Activated T-cell treated with anti-CD3 and anti-CD28 coated beads, Interleukin-2, amount 50 U/mL, for 4 hours (primary cell): ENCODE measurements at regions not wholly inside any gene's neighbourhood (a gene's known extent, or its start where the extent isn't known, plus 50 kb on each side); places are given as distances from the start of the nearest gene placed in this dataset.

ENCODE experiments used
- ATAC-seq, 2 donors: fragments of 200-7000 bp; cut with Tn5 transposase; one replicate each; pipeline ENCODE4 v1.10.0; 2021
- DNase-seq: peaks from one replicate; pipeline ENCODE4 v3.0.0-alpha.2; 2020
- H3K27me3 Mint-ChIP-seq: one replicate; pipeline ENCODE4 v1.8.0; 2021; ENCODE audit warnings: low read depth, mixed read lengths
- H3K36me3 Mint-ChIP-seq: one replicate; pipeline ENCODE4 v1.8.0; 2022; ENCODE audit warnings: mixed read lengths; ENCODE audit not compliant: insufficient read depth
- H3K4me1 Mint-ChIP-seq: one replicate; pipeline ENCODE4 v1.8.0; 2021; ENCODE audit warnings: low read depth, mixed read lengths
- H3K4me3 Mint-ChIP-seq: one replicate; pipeline ENCODE4 v1.8.0; 2021; ENCODE audit warnings: mild to moderate bottlenecking, moderate library complexity, mixed read lengths
- H3K9me3 Mint-ChIP-seq: one replicate; pipeline ENCODE4 v1.8.0; 2021; ENCODE audit warnings: mixed read lengths

- Mint-ChIP-seq H3K27me3 (peaks cover 19% of the 10 kb centered on the region), H3K4me1 (no peaks in the 10 kb centered on the region), H3K9me3 (no peaks in the 10 kb centered on the region), H3K4me3 (no peak overlapping the region), H3K36me3 (no peaks in the 10 kb centered on the region)
- ATAC-seq (no peak), DNase-seq (no peak)
These were observed 117.3 kb downstream of the RPL22L1 start for GRCh38 chr3:170752571-170753155.

- H3K4me3 Mint-ChIP-seq, result no peak overlapping the region
- H3K9me3 Mint-ChIP-seq, result no peaks in the 10 kb centered on the region
- ATAC-seq (no peak), DNase-seq (no peak)
- no peaks in the 10 kb centered on the region for H3K4me1 Mint-ChIP-seq
- no peaks in the 10 kb centered on the region for H3K36me3 Mint-ChIP-seq
- H3K27me3 Mint-ChIP-seq, result peaks cover 19% of the 10 kb centered on the region
These were observed 118.1 kb downstream of the RPL22L1 start for GRCh38 chr3:170751899-170752293.

- no peak overlapping the region for H3K4me3 Mint-ChIP-seq
- H3K36me3 Mint-ChIP-seq, result no peaks in the 10 kb centered on the region
- H3K27me3 Mint-ChIP-seq, result peaks cover 19% of the 10 kb centered on the region
- DNase-seq (no peak), ATAC-seq (no peak)
- no peaks in the 10 kb centered on the region for H3K4me1 Mint-ChIP-seq
- no peaks in the 10 kb centered on the region for H3K9me3 Mint-ChIP-seq
These were observed 118.7 kb downstream of the RPL22L1 start for GRCh38 chr3:170751083-170751898.

- peaks cover 17% of the 10 kb centered on the region for H3K27me3 Mint-ChIP-seq
- no peak overlapping the region for H3K4me3 Mint-ChIP-seq
- DNase-seq, result no peak
- ATAC-seq, result no peak
- H3K4me1 Mint-ChIP-seq, result no peaks in the 10 kb centered on the region
- no peaks in the 10 kb centered on the region for H3K36me3 Mint-ChIP-seq
- no peaks in the 10 kb centered on the region for H3K9me3 Mint-ChIP-seq
These were observed 119.5 kb downstream of the RPL22L1 start for GRCh38 chr3:170750478-170750830.

- Mint-ChIP-seq H3K4me1 (no peaks in the 10 kb centered on the region), H3K27me3 (peaks cover 16% of the 10 kb centered on the region), H3K36me3 (no peaks in the 10 kb centered on the region), H3K4me3 (no peak overlapping the region), H3K9me3 (no peaks in the 10 kb centered on the region)
- no peak for DNase-seq
- ATAC-seq, result no peak
These were observed 120.1 kb downstream of the RPL22L1 start for GRCh38 chr3:170749765-170750477.

- no peaks in the 10 kb centered on the region for H3K4me1 Mint-ChIP-seq
- no peak overlapping the region for H3K4me3 Mint-ChIP-seq
- ATAC-seq, result no peak
- H3K9me3 Mint-ChIP-seq, result no peaks in the 10 kb centered on the region
- peaks cover 12% of the 10 kb centered on the region for H3K27me3 Mint-ChIP-seq
- no peaks in the 10 kb centered on the region for H3K36me3 Mint-ChIP-seq
- DNase-seq, result no peak
These were observed 120.8 kb downstream of the RPL22L1 start for GRCh38 chr3:170749185-170749584.

GRCh38 chr3:170746175-170746942, 123.6 kb downstream of the RPL22L1 start:
- no peaks in the 10 kb centered on the region for H3K36me3 Mint-ChIP-seq
- ATAC-seq, result no peak
- no peaks in the 10 kb centered on the region for H3K9me3 Mint-ChIP-seq
- H3K4me3 Mint-ChIP-seq, result no peak overlapping the region
- H3K4me1 Mint-ChIP-seq, result no peaks in the 10 kb centered on the region
- no peak for DNase-seq
- peaks cover 6% of the 10 kb centered on the region for H3K27me3 Mint-ChIP-seq

GRCh38 chr3:170745211-170745718, 124.7 kb downstream of the RPL22L1 start:
- Mint-ChIP-seq H3K4me1 (no peaks in the 10 kb centered on the region), H3K4me3 (no peak overlapping the region), H3K36me3 (no peaks in the 10 kb centered on the region), H3K9me3 (no peaks in the 10 kb centered on the region), H3K27me3 (peaks cover 9% of the 10 kb centered on the region)
- ATAC-seq (no peak), DNase-seq (no peak)

GRCh38 chr3:170741756-170742529, 128.1 kb downstream of the RPL22L1 start:
- ATAC-seq, result no peak
- no peaks in the 10 kb centered on the region for H3K9me3 Mint-ChIP-seq
- no peaks in the 10 kb centered on the region for H3K4me1 Mint-ChIP-seq
- H3K36me3 Mint-ChIP-seq, result no peaks in the 10 kb centered on the region
- DNase-seq, result no peak
- no peak overlapping the region for H3K4me3 Mint-ChIP-seq
- H3K27me3 Mint-ChIP-seq, result peaks cover 4% of the 10 kb centered on the region

GRCh38 chr3:170740726-170741591, 129.0 kb downstream of the RPL22L1 start:
- Mint-ChIP-seq H3K36me3 (no peaks in the 10 kb centered on the region), H3K4me1 (no peaks in the 10 kb centered on the region), H3K4me3 (no peak overlapping the region), H3K27me3 (peaks cover 4% of the 10 kb centered on the region), H3K9me3 (no peaks in the 10 kb centered on the region)
- ATAC-seq (no peak), DNase-seq (no peak)

- no peak for ATAC-seq
- Mint-ChIP-seq H3K27me3 (peaks cover 4% of the 10 kb centered on the region), H3K4me1 (no peaks in the 10 kb centered on the region)
These were observed 129.7 kb downstream of the RPL22L1 start for GRCh38 chr3:170740285-170740684.

GRCh38 chr3:170739410-170739809, 130.6 kb downstream of the RPL22L1 start:
- H3K9me3 Mint-ChIP-seq, result no peaks in the 10 kb centered on the region
- peaks cover 7% of the 10 kb centered on the region for H3K27me3 Mint-ChIP-seq
- no peaks in the 10 kb centered on the region for H3K4me1 Mint-ChIP-seq
- ATAC-seq, result no peak
- no peaks in the 10 kb centered on the region for H3K36me3 Mint-ChIP-seq
- no peak overlapping the region for H3K4me3 Mint-ChIP-seq
- DNase-seq, result no peak

More at GRCh38 chr3:170740285-170740684, 129.7 kb downstream of the RPL22L1 start:
- no peak for DNase-seq
- H3K36me3 Mint-ChIP-seq, result no peaks in the 10 kb centered on the region
- H3K9me3 Mint-ChIP-seq, result no peaks in the 10 kb centered on the region
- H3K4me3 Mint-ChIP-seq, result no peak overlapping the region

- Mint-ChIP-seq H3K4me3 (no peak overlapping the region), H3K4me1 (no peaks in the 10 kb centered on the region), H3K9me3 (no peaks in the 10 kb centered on the region), H3K36me3 (no peaks in the 10 kb centered on the region), H3K27me3 (peaks cover 8% of the 10 kb centered on the region)
- DNase-seq (no peak), ATAC-seq (no peak)
These were observed 131.2 kb downstream of the RPL22L1 start for GRCh38 chr3:170738766-170739165.
